Testis (tissue), 2 donors: ENCODE measurements at regions not wholly inside any gene's neighbourhood (a gene's known extent, or its start where the extent isn't known, plus 50 kb on each side); places are given as distances from the start of the nearest gene placed in this dataset.

Experiments used
- DNase-seq: peaks from one replicate; pipeline ENCODE4 v3.0.0-alpha.2; 2019
- H3K27ac ChIP-seq, 2 donors: fragments of 200-600 bp; sonication (generic); one replicate each; pipeline ENCODE4 v1.5.1; 2019
- H3K27me3 ChIP-seq: fragments of 200-600 bp; sonication (generic); one replicate; pipeline ENCODE4 v1.5.1; 2019
- H3K36me3 ChIP-seq: fragments of 200-600 bp; sonication (generic); one replicate; pipeline ENCODE4 v1.5.1; 2017; ENCODE audit warnings: low read depth; ENCODE audit errors: missing control alignments
- H3K4me1 ChIP-seq: fragments of 200-600 bp; sonication (generic); one replicate; pipeline ENCODE4 v1.5.1; 2019
- H3K4me3 ChIP-seq, 2 donors: fragments of 200-600 bp; sonication (generic); one replicate each; pipeline ENCODE4 v1.5.1; 2017 to 2019
- H3K9me3 ChIP-seq: fragments of 200-600 bp; sonication (generic); one replicate; pipeline ENCODE4 v1.5.1; 2017
- CTCF ChIP-seq, 3 experiments: fragments of 450-650 bp in 2 of 3; fragments of 200-600 bp in 1 of 3; sonication (generic) in 1 of 3; IDR thresholded peaks; one replicate each; pipeline ENCODE4 v1.5.1; 2016 to 2019; ENCODE audit warnings: antibody characterized with exemption in 3 of 3, mild to moderate bottlenecking in 2 of 3, moderate library complexity in 1 of 3
- POLR2A ChIP-seq: fragments of 450-650 bp; IDR thresholded peaks from one replicate; pipeline ENCODE4 v1.6.1; 2017; ENCODE audit warnings: antibody characterized with exemption, mild to moderate bottlenecking, moderate library complexity
- WGBS, 2 donors: methylation state at CpG; one replicate each; pipeline ENCODE4 v1.1.5; 2018; 5-methylcytosine and 5-hydroxymethylcytosine counted together
- intact Hi-C: fragments of 100-400 bp; cut with DNase I; formaldehyde crosslinking; loops from one replicate; pipeline ENCODE4 v1.15.1; 2023; ENCODE audit warnings: low total_unique reads

GRCh38 chr20:57001126-57001767 lies 265.2 kb downstream of the BMP7 start:
- Histone ChIP-seq H3K9me3 (no peaks in the 10 kb centered on the region), H3K27ac (no peak overlapping the region)

GRCh38 chr20:57002066-57002570 lies 264.3 kb downstream of the BMP7 start:
- Histone ChIP-seq H3K27ac (no peak overlapping the region), H3K27me3 (no peaks in the 10 kb centered on the region), H3K4me1 (no peaks in the 10 kb centered on the region), H3K4me3 (no peak overlapping the region), H3K36me3 (no peaks in the 10 kb centered on the region), H3K9me3 (no peaks in the 10 kb centered on the region)
- intact Hi-C loops, result no loop called here
- DNase-seq, result no peak
- TF ChIP-seq POLR2A (no peak), CTCF (IDR thresholded peaks at IDR 0.05) (no peak)
- 82 to 87% methylated on average over 15 of the region's 15 CpGs for WGBS, 2 donors

More at GRCh38 chr20:57001126-57001767, 265.2 kb downstream of the BMP7 start:
- no peaks in the 10 kb centered on the region for H3K27me3 ChIP-seq
- H3K36me3 ChIP-seq, result no peaks in the 10 kb centered on the region
- no peaks in the 10 kb centered on the region for H3K4me1 ChIP-seq
- TF ChIP-seq CTCF (IDR thresholded peaks at IDR 0.05) (no peak), POLR2A (no peak)
- DNase-seq, result no peak
- H3K4me3 ChIP-seq, result no peak overlapping the region
- 81 to 83% methylated on average over 12 of the region's 12 CpGs for WGBS, 2 donors
- intact Hi-C loops, result no loop called here

- no peaks in the 10 kb centered on the region for H3K36me3 ChIP-seq
- H3K9me3 ChIP-seq, result no peaks in the 10 kb centered on the region
- no peaks in the 10 kb centered on the region for H3K4me1 ChIP-seq
- TF ChIP-seq POLR2A, result no peak
- TF ChIP-seq CTCF (IDR thresholded peaks at IDR 0.05), result no peak
- DNase-seq, result no peak
- WGBS, 2 donors, result 35 to 61% methylated on average over 6 to 7 of the region's 7 CpGs
- H3K27me3 ChIP-seq, result no peaks in the 10 kb centered on the region
- H3K27ac ChIP-seq, result no peak overlapping the region
- intact Hi-C loops, result no loop called here
- no peak overlapping the region for H3K4me3 ChIP-seq
Observed at GRCh38 chr20:57003012-57003411, 263.4 kb downstream of the BMP7 start.

- Histone ChIP-seq H3K9me3 (no peaks in the 10 kb centered on the region), H3K27ac (no peak overlapping the region), H3K4me3 (no peak overlapping the region), H3K36me3 (no peaks in the 10 kb centered on the region), H3K4me1 (no peaks in the 10 kb centered on the region), H3K27me3 (no peaks in the 10 kb centered on the region)
- 86 to 98% methylated on average over 5 of the region's 5 CpGs for WGBS, 2 donors
- TF ChIP-seq POLR2A (no peak), CTCF (IDR thresholded peaks at IDR 0.05) (no peak)
- intact Hi-C loops, result no loop called here
- DNase-seq, result no peak
Observed at GRCh38 chr20:57004416-57004815, 262.0 kb downstream of the BMP7 start.
